ENCODE measurements at regions not wholly inside any gene's neighbourhood (a gene's known extent, or its start where the extent isn't known, plus 50 kb on each side); places are given as distances from the start of the nearest gene placed in this dataset.

DNA sequence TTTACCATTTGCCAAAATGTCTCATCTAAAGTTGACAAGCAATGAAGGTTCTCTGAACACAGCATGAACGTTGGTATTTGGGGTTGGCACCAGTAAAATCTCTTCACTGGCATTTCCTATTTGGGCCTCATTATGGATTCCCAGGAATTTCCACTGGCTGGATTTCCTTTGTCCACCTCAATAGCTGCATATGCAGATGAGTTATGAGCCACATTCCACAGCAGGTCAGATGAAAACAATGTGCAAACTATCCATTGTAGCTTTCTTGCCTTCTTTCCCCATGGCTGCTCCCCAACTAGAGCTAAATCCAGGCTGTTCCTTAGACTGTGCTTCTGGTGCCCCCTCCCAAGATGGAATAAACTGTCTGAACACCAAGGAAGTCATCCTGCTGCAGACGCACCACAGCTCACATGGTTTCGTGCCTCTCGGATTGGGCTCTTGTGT is 168.1 kb upstream of the FGGY start:
- TF ChIP-seq, protein P1, sequence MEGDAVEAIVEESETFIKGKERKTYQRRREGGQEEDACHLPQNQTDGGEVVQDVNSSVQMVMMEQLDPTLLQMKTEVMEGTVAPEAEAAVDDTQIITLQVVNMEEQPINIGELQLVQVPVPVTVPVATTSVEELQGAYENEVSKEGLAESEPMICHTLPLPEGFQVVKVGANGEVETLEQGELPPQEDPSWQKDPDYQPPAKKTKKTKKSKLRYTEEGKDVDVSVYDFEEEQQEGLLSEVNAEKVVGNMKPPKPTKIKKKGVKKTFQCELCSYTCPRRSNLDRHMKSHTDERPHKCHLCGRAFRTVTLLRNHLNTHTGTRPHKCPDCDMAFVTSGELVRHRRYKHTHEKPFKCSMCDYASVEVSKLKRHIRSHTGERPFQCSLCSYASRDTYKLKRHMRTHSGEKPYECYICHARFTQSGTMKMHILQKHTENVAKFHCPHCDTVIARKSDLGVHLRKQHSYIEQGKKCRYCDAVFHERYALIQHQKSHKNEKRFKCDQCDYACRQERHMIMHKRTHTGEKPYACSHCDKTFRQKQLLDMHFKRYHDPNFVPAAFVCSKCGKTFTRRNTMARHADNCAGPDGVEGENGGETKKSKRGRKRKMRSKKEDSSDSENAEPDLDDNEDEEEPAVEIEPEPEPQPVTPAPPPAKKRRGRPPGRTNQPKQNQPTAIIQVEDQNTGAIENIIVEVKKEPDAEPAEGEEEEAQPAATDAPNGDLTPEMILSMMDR (IDR thresholded peaks at IDR 0.05) = no peak
- no peak for TF ChIP-seq POLR2A (IDR thresholded peaks at IDR 0.05)

Data from thyroid gland (tissue), 4 donors.